Smooth muscle cell (in vitro differentiated cells): ENCODE measurements at regions not wholly inside any gene's neighbourhood (a gene's known extent, or its start where the extent isn't known, plus 50 kb on each side); places are given as distances from the start of the nearest gene placed in this dataset.
"Not testable (repeated sequence)": the region's sequence is repeated elsewhere in the genome, so short reads cannot be mapped to it uniquely, and the experiment has no call there.

Experiments
- DNase-seq: peaks from one replicate; lab custom pipeline; 2025; ENCODE audit not compliant: unreplicated experiment; lab: John Stamatoyannopoulos, UW
- H2AFZ ChIP-seq: fragments of 200-600 bp; sonication (generic); 2 replicates; pipeline ENCODE4 v1.6.0; 2016; ENCODE audit warnings: antibody characterized with exemption, low read depth, mild to moderate bottlenecking
- H3F3A ChIP-seq: fragments of 200-600 bp; sonication (generic); 2 replicates; pipeline ENCODE4 v1.6.0; 2017; ENCODE audit warnings: antibody characterized with exemption, low read depth
- H3K27ac ChIP-seq: fragments of 200-600 bp; sonication (generic); 2 replicates; pipeline ENCODE4 v1.5.1; 2016; ENCODE audit warnings: low read depth, mild to moderate bottlenecking
- H3K27me3 ChIP-seq: fragments of 200-600 bp; sonication (generic); 2 replicates; pipeline ENCODE4 v1.6.1; 2016; ENCODE audit warnings: low read depth, mild to moderate bottlenecking
- H3K36me3 ChIP-seq: fragments of 200-600 bp; sonication (generic); 2 replicates; pipeline ENCODE4 v1.5.1; 2016; ENCODE audit warnings: low read depth
- H3K4me1 ChIP-seq: fragments of 200-600 bp; sonication (generic); 2 replicates; pipeline ENCODE4 v1.5.1; 2016; ENCODE audit warnings: low read depth
- H3K4me2 ChIP-seq: fragments of 200-600 bp; sonication (generic); 2 replicates; pipeline ENCODE4 v1.6.0; 2016; ENCODE audit warnings: mild to moderate bottlenecking
- H3K4me3 ChIP-seq: fragments of 200-600 bp; sonication (generic); 2 replicates; pipeline ENCODE4 v1.5.1; 2016; ENCODE audit warnings: mild to moderate bottlenecking
- H3K79me2 ChIP-seq: fragments of 200-600 bp; sonication (generic); 2 replicates; pipeline ENCODE4 v1.6.0; 2016; ENCODE audit warnings: low read depth, mild to moderate bottlenecking
- H3K9ac ChIP-seq: fragments of 200-600 bp; sonication (generic); 2 replicates; pipeline ENCODE4 v1.6.0; 2016; ENCODE audit warnings: low read depth
- H3K9me3 ChIP-seq: fragments of 200-600 bp; sonication (generic); replicated peaks from 2 replicates; pipeline ENCODE4 v1.5.1; 2016; ENCODE audit warnings: low read depth
- H4K20me1 ChIP-seq: fragments of 200-600 bp; sonication (generic); 2 replicates; pipeline ENCODE4 v1.6.0; 2016; ENCODE audit warnings: low read depth
- CTCF ChIP-seq: fragments of 200-600 bp; sonication (generic); IDR thresholded peaks from 2 replicates; pipeline ENCODE4 v1.5.1; 2017; ENCODE audit warnings: borderline replicate concordance, mild to moderate bottlenecking, antibody characterized with exemption; ENCODE audit not compliant: insufficient read depth, poor library complexity, severe bottlenecking
- WGBS: methylation state at CpG from one replicate; pipeline ENCODE4 v1.1.7; 2016; ENCODE audit warnings: low lambda C conversion rate; 5-methylcytosine and 5-hydroxymethylcytosine counted together

DNA sequence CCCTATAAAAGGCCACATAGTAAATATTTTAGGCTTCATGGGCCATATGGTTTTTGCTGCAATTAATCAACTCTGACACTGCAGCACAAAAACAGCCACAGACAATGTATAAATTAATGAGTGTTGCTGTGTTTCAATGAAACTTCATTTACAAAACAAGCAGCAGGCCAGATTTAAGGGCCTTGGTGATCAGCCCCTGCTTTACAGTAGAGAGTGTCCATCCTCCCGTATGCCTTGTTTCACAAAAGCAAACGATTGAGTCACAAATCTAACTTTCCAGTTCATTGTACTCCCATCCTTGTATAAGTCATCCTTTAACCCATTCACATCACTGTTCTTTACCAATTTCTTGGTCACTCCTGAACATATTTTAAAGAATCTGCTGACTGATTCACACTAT, 94.3 kb upstream of the NOX4 start:
- not testable (repeated sequence) for H3K36me3 ChIP-seq, H2AFZ ChIP-seq, DNase-seq, H3K27ac ChIP-seq, H3F3A ChIP-seq, H3K4me1 ChIP-seq, H3K27me3 ChIP-seq, H3K9ac ChIP-seq, H3K79me2 ChIP-seq, H3K4me2 ChIP-seq, H3K9me3 ChIP-seq, H4K20me1 ChIP-seq, H3K4me3 ChIP-seq
- WGBS: 15% methylated on average over 2 of the region's 2 CpGs

DNA sequence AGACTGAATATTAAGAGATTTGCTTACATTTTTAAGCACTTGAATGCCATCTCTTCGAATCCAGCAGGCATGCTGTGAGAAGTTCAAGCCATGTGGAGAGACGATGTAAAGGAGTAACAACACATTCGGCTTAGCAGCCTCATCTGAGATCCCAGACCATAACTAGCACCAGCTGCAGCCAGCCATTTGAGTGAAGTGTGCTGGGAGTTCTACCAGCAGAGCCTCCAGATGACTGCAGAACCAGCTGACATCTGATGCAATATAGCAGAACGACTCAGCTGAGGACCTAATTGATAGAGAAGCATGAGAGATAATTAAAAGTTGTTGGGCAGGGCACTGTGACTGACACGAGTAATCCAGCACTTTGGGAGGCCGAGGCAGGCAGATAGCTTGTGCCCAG, 98.2 kb upstream of the NOX4 start:
- WGBS: 72% methylated on average over 6 of the region's 6 CpGs
- H3K27me3 ChIP-seq, H4K20me1 ChIP-seq, H3K79me2 ChIP-seq, H3K36me3 ChIP-seq, H3K9me3 ChIP-seq, H3K9ac ChIP-seq, H3K4me2 ChIP-seq, H3K27ac ChIP-seq, H3K4me3 ChIP-seq, H2AFZ ChIP-seq, H3K4me1 ChIP-seq, H3F3A ChIP-seq, DNase-seq: not testable (repeated sequence)

GRCh38 chr11:89590008-89590632, 98.9 kb upstream of the NOX4 start:
- not testable (repeated sequence) for H3K27ac ChIP-seq, H3K9ac ChIP-seq, H3K4me3 ChIP-seq, DNase-seq, H3K79me2 ChIP-seq, H3F3A ChIP-seq, H2AFZ ChIP-seq, H3K4me1 ChIP-seq, H3K36me3 ChIP-seq, H4K20me1 ChIP-seq, H3K9me3 ChIP-seq, H3K27me3 ChIP-seq, H3K4me2 ChIP-seq
- 93% methylated on average over 5 of the region's 5 CpGs for WGBS

GRCh38 chr11:89601263-89601662, 108.8 kb upstream of the TRIM77 start:
- WGBS: 78% methylated on average over 1 of the region's 1 CpG
- not testable (repeated sequence) for H3K9me3 ChIP-seq, H3F3A ChIP-seq, H4K20me1 ChIP-seq, H2AFZ ChIP-seq, H3K79me2 ChIP-seq, H3K4me3 ChIP-seq, H3K36me3 ChIP-seq, H3K4me2 ChIP-seq, H3K27ac ChIP-seq, H3K9ac ChIP-seq, H3K27me3 ChIP-seq, DNase-seq, H3K4me1 ChIP-seq

GRCh38 chr11:89604281-89604680, 105.8 kb upstream of the TRIM77 start:
- Histone ChIP-seq H4K20me1 (no peaks in the 10 kb centered on the region), H3K27me3 (no peaks in the 10 kb centered on the region), H3K4me1 (no peaks in the 10 kb centered on the region), H3K27ac (no peak overlapping the region), H3K36me3 (no peaks in the 10 kb centered on the region), H3K79me2 (no peaks in the 10 kb centered on the region), H3K4me2 (no peak overlapping the region), H3K4me3 (no peak overlapping the region), H3K9me3 (peaks cover 6% of the 10 kb centered on the region), H3K9ac (no peak overlapping the region), H3F3A (no peaks in the 10 kb centered on the region), H2AFZ (peak overlapping the region; percentile 66)
- WGBS: 32% methylated on average over 4 of the region's 4 CpGs
- TF ChIP-seq CTCF: no peak
- no peak for DNase-seq

DNA sequence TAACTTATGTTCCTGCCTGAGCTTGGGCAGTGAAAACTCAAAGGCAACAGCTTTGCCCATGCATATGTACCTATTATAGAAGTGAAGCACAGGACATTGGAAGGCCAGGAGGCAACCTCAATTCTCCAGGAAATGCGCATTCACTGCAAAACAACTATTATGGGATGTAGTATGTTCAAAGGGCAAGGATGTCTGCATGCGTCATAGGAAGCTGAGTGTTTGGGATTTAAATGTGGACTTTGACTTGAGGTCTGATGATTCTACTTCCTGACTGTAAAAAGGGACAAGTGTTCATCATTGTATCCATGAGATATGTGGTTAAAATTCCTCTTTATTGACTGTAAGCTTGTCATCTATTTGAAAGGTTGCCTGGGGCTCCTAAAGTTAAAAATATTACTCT, 103.3 kb upstream of the TRIM77 start:
- peak overlapping the region; percentile 15 for H3K27ac ChIP-seq
- H2AFZ ChIP-seq, H3K27me3 ChIP-seq, H3K4me3 ChIP-seq, DNase-seq, H3F3A ChIP-seq, H3K4me1 ChIP-seq, H3K36me3 ChIP-seq, H3K4me2 ChIP-seq, H3K9ac ChIP-seq, H3K79me2 ChIP-seq, H3K9me3 ChIP-seq, H4K20me1 ChIP-seq: not testable (repeated sequence)
- WGBS: 63% methylated on average over 2 of the region's 2 CpGs

- H3K9ac ChIP-seq, H3K4me2 ChIP-seq, H3K4me1 ChIP-seq, H4K20me1 ChIP-seq, H3K27me3 ChIP-seq, H3K36me3 ChIP-seq, H3F3A ChIP-seq, H3K79me2 ChIP-seq, H3K4me3 ChIP-seq, H2AFZ ChIP-seq, DNase-seq, H3K9me3 ChIP-seq: not testable (repeated sequence)
- 65% methylated on average over 7 of the region's 7 CpGs for WGBS
- peak overlapping the region; percentile 15 for H3K27ac ChIP-seq
Observed at GRCh38 chr11:89607497-89607896, 102.6 kb upstream of the TRIM77 start.
